HG03175 (cell line): ENCODE measurements at regions not wholly inside any gene's neighbourhood (a gene's known extent, or its start where the extent isn't known, plus 50 kb on each side); places are given as distances from the start of the nearest gene placed in this dataset.

Experiments used
- ATAC-seq: cut with Tn5 transposase; IDR thresholded peaks from one replicate; pipeline ENCODE4 v1.9.1; 2021; ENCODE audit warnings: mild to moderate bottlenecking, moderate library complexity; ENCODE audit not compliant: unreplicated experiment

GRCh38 chr7:26512737-26513136, 221.1 kb downstream of the SNX10 start:
- ATAC-seq = no peak

- no peak for ATAC-seq
Observed at GRCh38 chr7:26513948-26514347, 222.3 kb downstream of the SNX10 start.

GRCh38 chr7:26514633-26515032, 223.0 kb downstream of the SNX10 start:
- no peak for ATAC-seq

DNA sequence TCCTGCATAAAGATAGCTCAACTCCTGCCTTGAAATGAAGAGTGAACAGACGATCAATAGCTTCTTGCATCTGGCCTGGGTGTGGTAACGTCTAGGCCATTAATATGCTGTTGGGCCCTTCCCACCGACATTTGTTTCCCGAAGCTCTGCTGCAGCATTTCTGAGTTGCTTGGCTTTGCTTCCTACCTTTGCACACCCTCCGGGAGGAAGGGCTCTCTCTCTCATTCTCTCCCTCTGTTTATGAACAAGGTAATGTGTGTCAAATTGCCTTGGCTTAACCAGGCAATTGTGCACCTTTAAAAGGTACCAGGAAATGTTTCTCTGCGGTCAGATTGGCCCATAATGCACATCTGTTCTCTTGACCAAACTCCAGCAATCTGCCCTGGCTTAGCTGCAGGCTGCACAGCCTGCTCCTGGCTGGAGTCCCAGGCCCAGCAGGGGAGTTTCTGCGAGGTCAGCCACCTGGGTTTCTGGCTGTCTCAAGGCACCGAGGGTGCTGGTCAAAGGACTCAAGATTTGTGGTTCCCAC, 223.7 kb downstream of the SNX10 start:
- no peak for ATAC-seq

DNA sequence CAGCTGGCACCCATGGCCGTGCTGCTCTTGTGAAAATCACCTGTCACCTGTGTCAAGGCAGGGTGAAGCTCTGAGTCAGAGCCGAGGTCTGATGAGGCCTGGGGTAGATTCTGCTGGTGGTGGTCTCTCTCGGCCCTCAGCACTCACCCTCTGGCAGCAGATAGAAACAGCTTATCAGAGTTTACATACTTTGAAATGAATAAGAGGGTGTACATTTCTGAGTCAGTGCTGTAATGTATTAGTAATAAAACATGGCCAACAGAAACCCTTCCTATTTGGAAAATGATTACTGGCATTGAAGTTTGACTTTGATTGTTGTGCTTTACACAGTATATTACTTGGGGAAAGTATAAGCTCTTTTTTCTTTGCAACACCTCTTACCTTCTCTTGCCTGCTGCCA, 228.8 kb downstream of the SNX10 start:
- no peak for ATAC-seq

DNA sequence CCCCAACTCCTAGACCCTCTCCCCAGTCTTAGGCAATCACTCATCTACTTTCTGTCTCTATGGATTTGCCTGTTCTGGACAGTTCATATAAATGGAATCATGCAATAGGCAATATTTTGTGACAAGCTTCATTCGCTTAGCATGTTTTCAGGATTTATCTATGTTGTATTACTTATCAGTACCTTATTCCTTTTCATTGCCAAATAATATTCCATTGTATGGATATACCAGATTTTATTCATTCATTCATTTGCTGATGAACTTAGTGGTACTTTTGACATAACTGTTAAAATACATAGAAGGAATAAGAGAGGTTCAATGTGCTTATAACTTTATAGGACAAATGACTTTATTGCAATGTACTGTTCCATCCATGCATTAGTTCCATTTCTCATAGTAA, 231.0 kb downstream of the SNX10 start:
- no peak for ATAC-seq

GRCh38 chr7:26525398-26526264, 234.0 kb downstream of the SNX10 start:
- ATAC-seq = no peak

DNA sequence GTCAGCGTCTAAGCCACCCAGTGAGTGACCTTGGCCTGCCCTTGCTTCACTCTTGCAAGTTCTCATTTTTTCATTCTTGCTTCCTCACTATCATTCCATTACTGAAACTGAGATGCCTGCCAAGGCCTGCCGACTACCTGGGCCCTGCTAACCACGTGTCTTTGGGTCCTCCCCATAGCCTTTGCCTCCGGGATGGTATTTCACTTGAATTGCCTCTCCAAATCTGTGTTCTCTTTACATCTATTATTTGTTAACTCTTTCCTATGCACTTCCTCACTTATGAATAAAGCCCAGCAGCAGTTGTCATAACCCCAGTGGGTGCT, 234.6 kb downstream of the SNX10 start:
- ATAC-seq = no peak

DNA sequence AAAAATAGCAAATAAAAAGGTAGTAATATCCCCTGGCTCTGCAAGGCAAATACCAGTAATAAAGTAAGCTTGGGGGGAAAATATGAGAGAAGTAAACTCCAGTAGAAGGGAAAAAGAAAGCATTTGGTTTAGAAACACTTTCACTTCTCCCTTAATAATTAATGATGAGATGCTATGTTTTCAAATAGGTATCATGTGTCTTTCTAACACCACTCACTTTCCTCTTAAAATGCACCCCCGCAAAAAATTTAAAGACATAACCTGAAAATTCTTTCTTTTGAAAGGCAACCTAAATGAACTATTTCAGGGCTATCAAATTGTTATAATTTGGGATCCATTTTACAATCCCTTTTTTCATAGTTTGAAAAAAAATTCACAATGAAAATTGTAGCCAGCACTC, 240.3 kb downstream of the SNX10 start:
- no peak for ATAC-seq

GRCh38 chr7:26532471-26532870, 240.8 kb downstream of the SNX10 start:
- ATAC-seq = no peak

- ATAC-seq = no peak
Observed at GRCh38 chr7:26533217-26533616, 241.6 kb downstream of the SNX10 start.

- no peak for ATAC-seq
Observed at GRCh38 chr7:26534649-26535482, 243.2 kb downstream of the SNX10 start.

GRCh38 chr7:26535483-26536007, 243.9 kb downstream of the SNX10 start:
- no peak for ATAC-seq

GRCh38 chr7:26538216-26538615, 246.6 kb downstream of the SNX10 start:
- ATAC-seq = no peak

DNA sequence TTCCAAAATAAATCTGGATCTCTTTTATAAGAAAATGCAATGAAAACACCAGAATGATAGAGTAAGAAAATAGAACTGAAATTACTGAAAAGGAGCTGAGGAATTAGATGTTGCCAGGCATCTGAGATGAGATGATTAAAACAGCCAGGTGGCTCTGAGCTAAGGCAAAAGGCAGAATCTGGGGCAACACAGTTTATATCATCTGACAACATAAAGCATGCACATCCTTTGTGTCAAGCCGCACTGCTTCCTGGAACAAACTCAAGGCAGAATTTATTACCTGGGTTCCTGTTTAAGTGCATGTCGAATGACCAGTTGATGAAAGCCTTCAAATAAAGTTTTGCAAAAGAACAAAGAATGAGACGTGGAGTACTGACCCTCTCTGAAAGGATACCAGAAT, 247.0 kb downstream of the SNX10 start:
- no peak for ATAC-seq

DNA sequence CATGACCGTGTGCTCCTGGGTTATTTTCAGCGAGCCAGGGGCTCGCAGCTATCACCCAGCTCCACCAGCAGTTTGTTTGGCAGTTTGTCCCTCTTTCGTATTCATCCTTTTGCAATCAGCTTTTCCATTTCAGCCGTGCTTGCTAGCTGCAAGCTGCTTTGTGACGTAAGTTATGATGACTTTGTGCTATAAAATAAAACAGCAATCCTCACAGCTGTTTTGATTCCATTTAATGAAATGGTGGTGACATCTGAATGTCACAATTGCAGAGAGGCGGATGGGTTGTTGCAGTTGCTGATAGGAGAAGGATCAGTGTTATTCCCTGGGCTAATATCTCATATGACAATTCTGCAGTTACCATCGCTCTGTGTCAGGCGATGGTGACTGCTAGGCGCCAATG, 251.7 kb downstream of the SNX10 start:
- ATAC-seq = no peak

DNA sequence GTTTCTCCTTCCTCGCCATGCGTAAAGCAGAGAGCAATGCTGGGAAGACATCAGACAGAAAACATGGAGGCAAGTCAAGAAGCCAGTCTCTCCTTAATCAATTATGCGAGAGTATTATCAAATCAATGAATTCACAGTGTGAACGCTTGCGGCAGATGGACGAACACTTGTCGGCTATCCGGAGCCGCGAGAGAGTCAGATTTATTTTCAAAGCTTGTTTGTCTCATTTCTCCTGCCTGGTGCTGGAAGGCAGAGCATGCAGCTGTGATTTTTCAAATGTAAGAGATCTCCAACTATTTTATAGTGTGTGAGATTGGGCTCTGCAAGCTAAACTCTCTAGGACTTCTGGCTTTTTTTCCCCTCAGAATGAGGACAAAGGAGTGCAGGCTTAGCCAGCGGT, 252.3 kb downstream of the SNX10 start:
- ATAC-seq = no peak

GRCh38 chr7:26546508-26547053, 254.9 kb downstream of the SNX10 start:
- no peak for ATAC-seq

DNA sequence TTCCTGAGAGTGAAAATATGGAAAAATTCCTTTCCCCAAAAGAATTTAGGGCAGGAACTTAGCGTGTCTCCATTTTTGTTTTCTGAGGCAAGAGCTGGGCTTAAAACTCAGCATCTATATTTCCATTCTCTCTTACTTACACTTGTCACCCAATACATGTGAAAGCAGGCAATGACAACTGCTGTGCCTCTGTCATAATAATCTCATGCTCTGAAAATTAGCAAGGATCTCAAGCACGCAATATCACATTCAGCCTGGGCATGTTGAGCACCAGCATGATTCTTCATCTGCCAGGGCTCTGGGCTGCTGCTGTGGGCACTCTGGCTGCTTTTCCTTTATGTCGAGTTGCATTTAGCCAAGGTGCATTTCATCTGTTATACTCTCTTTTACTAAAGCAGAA, 255.5 kb downstream of the SNX10 start:
- no peak for ATAC-seq

- no peak for ATAC-seq
Observed at GRCh38 chr7:26549281-26549944, 257.8 kb downstream of the SNX10 start.

GRCh38 chr7:26550492-26550891, 258.8 kb downstream of the SNX10 start:
- no peak for ATAC-seq
